ENCODE measurements at regions not wholly inside any gene's neighbourhood (a gene's known extent, or its start where the extent isn't known, plus 50 kb on each side); places are given as distances from the start of the nearest gene placed in this dataset.

GRCh38 chr3:20569310-20569709, 383.3 kb upstream of the SGO1 start:
- H3K27me3 ChIP-seq (ENCODE audit: insufficient read depth, low read length) = no peaks in the 10 kb centered on the region
- H4K91ac ChIP-seq (ENCODE audit: insufficient read length, low read depth, low read length) = no peak overlapping the region
- Mint-ChIP-seq H3K4me1 (no peaks in the 10 kb centered on the region), H3K36me3 (ENCODE audit: insufficient read depth in 1 of 3, low read depth in 3 of 3) (no peaks in the 10 kb centered on the region; a peak in 1 of 7 replicates), H3K27me3 (ENCODE audit: low read depth) (no peaks in the 10 kb centered on the region), H3K4me3 (no peak overlapping the region), H3K27ac (no peak overlapping the region), H3K9me3 (no peaks in the 10 kb centered on the region)
- no peaks in the 10 kb centered on the region for H3K4me1 ChIP-seq (ENCODE audit: insufficient read depth, low read length)
- H4K5ac ChIP-seq (ENCODE audit: insufficient read length, low read depth, low read length) = no peak overlapping the region
- no CpG with 5 or more reads among the region's 2 CpGs for WGBS (ENCODE audit: extremely low coverage, insufficient read length, low lambda C conversion rate)
- no peak overlapping the region for H3K14ac ChIP-seq (ENCODE audit: insufficient read depth, low read length)
- TF ChIP-seq, protein P1, sequence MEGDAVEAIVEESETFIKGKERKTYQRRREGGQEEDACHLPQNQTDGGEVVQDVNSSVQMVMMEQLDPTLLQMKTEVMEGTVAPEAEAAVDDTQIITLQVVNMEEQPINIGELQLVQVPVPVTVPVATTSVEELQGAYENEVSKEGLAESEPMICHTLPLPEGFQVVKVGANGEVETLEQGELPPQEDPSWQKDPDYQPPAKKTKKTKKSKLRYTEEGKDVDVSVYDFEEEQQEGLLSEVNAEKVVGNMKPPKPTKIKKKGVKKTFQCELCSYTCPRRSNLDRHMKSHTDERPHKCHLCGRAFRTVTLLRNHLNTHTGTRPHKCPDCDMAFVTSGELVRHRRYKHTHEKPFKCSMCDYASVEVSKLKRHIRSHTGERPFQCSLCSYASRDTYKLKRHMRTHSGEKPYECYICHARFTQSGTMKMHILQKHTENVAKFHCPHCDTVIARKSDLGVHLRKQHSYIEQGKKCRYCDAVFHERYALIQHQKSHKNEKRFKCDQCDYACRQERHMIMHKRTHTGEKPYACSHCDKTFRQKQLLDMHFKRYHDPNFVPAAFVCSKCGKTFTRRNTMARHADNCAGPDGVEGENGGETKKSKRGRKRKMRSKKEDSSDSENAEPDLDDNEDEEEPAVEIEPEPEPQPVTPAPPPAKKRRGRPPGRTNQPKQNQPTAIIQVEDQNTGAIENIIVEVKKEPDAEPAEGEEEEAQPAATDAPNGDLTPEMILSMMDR (conservative IDR thresholded peaks at IDR 0.05) = no peak
- H3K56ac ChIP-seq (ENCODE audit: insufficient read length, low read depth, low read length) = no peak overlapping the region
- no peaks in the 10 kb centered on the region for H3K9me3 ChIP-seq (ENCODE audit: control insufficient read depth, low read depth, low read length)
- no peak overlapping the region for H3K23ac ChIP-seq (ENCODE audit: insufficient read length, low read depth, low read length)
- H2AK5ac ChIP-seq (ENCODE audit: insufficient read length, low read length) = no peak overlapping the region
- no peak overlapping the region for H2BK15ac ChIP-seq (ENCODE audit: low read depth, low read length)
- H3K18ac ChIP-seq (ENCODE audit: insufficient read length, low read depth, low read length) = no peak overlapping the region
- H3K23me2 ChIP-seq (ENCODE audit: insufficient read length, low read depth, low read length, poor library complexity, severe bottlenecking) = no peaks in the 10 kb centered on the region
- no peak overlapping the region for H3K27ac ChIP-seq (ENCODE audit: insufficient read length, low read depth, low read length)
- no peak overlapping the region for H3K4ac ChIP-seq (ENCODE audit: low read depth, low read length)
- H3K79me2 ChIP-seq (ENCODE audit: insufficient read depth, low read length) = no peaks in the 10 kb centered on the region
- no peak overlapping the region for H4K8ac ChIP-seq (replicated peaks; ENCODE audit: insufficient read length, low read depth, low read length)
- no peak overlapping the region for H2BK12ac ChIP-seq (ENCODE audit: insufficient read length, low read depth, low read length)
- no peak overlapping the region for H2BK120ac ChIP-seq (ENCODE audit: low read depth, low read length, poor library complexity, severe bottlenecking)
- H2BK20ac ChIP-seq (ENCODE audit: low read depth, low read length, poor library complexity, severe bottlenecking) = no peak overlapping the region
- H3T11ph ChIP-seq (ENCODE audit: low read length) = no peak overlapping the region
- H3K79me1 ChIP-seq (ENCODE audit: insufficient read depth, low read depth, low read length, poor library complexity, severe bottlenecking) = no peaks in the 10 kb centered on the region
- no peak overlapping the region for H2BK5ac ChIP-seq (ENCODE audit: insufficient read length, low read length)
- H3K4me2 ChIP-seq (ENCODE audit: insufficient read depth, insufficient read length, low read length) = no peak overlapping the region
- H3K9ac ChIP-seq (ENCODE audit: extremely low read depth, insufficient read length, low read length) = no peak overlapping the region
- no peak overlapping the region for H2AFZ ChIP-seq (ENCODE audit: low read length)
- DNase-seq = no peak
- no peaks in the 10 kb centered on the region for H4K20me1 ChIP-seq (ENCODE audit: control insufficient read depth, insufficient read depth, insufficient read length)

Measured in H9 (cell line).